Gastroesophageal sphincter (tissue), 4 donors: ENCODE measurements at regions not wholly inside any gene's neighbourhood (a gene's known extent, or its start where the extent isn't known, plus 50 kb on each side); places are given as distances from the start of the nearest gene placed in this dataset.

Source experiments
- ATAC-seq: fragments of 150-250 bp; one replicate; pipeline ENCODE4 v1.9.1; 2016; ENCODE audit warnings: mild to moderate bottlenecking, moderate library complexity
- H3K27ac ChIP-seq, 4 donors: fragments of 200-600 bp; sonication (generic) in 3 of 4; 1 replicate in 3 of 4; 2 replicates in 1 of 4; pipeline ENCODE4 v1.5.1; 2016 to 2019
- H3K27me3 ChIP-seq: fragments of 200-600 bp; sonication (generic); one replicate; pipeline ENCODE4 v1.5.1; 2019
- H3K36me3 ChIP-seq, 2 donors: fragments of 200-600 bp; sonication (generic); one replicate each; pipeline ENCODE4 v1.5.1; 2019; ENCODE audit warnings: control low read depth in 1 of 2
- H3K4me1 ChIP-seq, 3 donors: fragments of 200-600 bp; sonication (generic); 1 replicate in 2 of 3; 2 replicates in 1 of 3; pipeline ENCODE4 v1.5.1; 2016 to 2019; ENCODE audit warnings: control low read depth in 2 of 3
- H3K4me3 ChIP-seq, 2 donors: fragments of 200-600 bp; sonication (generic); one replicate each; pipeline ENCODE4 v1.5.1; 2019; ENCODE audit warnings: mild to moderate bottlenecking in 1 of 2, moderate library complexity in 1 of 2
- H3K9me3 ChIP-seq, 3 donors: fragments of 200-600 bp; sonication (generic); one replicate each; pipeline ENCODE4 v1.5.1; 2017 to 2019; ENCODE audit warnings: control low read depth in 2 of 3
- EP300 ChIP-seq: sonication (generic); formaldehyde crosslinking; IDR thresholded peaks from one replicate; pipeline ENCODE4 v1.6.1; 2017; ENCODE audit warnings: antibody characterized with exemption, mild to moderate bottlenecking
- POLR2A ChIP-seq, 2 donors: fragments of 450-650 bp; IDR thresholded peaks; one replicate each; pipeline ENCODE4 v1.6.1; 2017; ENCODE audit warnings: antibody characterized with exemption in 2 of 2, mild to moderate bottlenecking in 2 of 2, moderate library complexity in 1 of 2
- POLR2AphosphoS5 ChIP-seq: sonication (generic); formaldehyde crosslinking; IDR thresholded peaks from one replicate; pipeline ENCODE4 v1.6.1; 2017; ENCODE audit warnings: antibody characterized with exemption
- WGBS, 2 donors: methylation state at CpG; one replicate each; pipeline ENCODE4 v1.1.5; 2018; ENCODE audit warnings: low coverage in 1 of 2; 5-methylcytosine and 5-hydroxymethylcytosine counted together
- TF ChIP-seq, protein P1 (sequence below), 4 experiments: fragments of 200-600 bp in 2 of 4; fragments of 450-650 bp in 2 of 4; sonication (generic) in 1 of 4; IDR thresholded peaks; one replicate each; pipeline ENCODE4 v1.5.1; 2017 to 2019; ENCODE audit warnings: antibody characterized with exemption in 4 of 4, mild to moderate bottlenecking in 2 of 4, moderate library complexity in 2 of 4

DNA sequence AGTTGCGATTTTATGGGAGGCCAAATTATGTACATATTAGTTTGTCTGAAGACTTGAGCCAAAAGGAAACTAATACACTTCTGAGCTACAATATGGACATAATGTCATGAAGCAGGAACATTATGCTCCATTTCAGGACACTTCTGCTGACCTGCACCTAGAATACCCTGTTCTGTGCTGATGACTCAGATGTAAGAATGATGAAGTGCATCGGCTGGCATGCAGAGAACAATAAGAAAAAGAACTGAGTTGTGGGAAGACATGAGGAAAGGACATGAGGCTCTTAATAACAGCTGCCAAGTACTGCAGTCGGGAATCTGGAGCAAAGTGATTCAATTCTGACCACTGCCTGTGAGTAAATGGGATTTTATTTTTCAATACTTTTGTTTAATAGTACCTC lies 192.9 kb upstream of the VSTM2A start:
- H3K36me3 ChIP-seq = no peaks in the 10 kb centered on the region
- H3K4me3 ChIP-seq = no peak overlapping the region
- WGBS, 2 donors = 39 to 56% methylated on average over 3 of the region's 3 CpGs
- H3K27me3 ChIP-seq = no peaks in the 10 kb centered on the region
- no peak overlapping the region for H3K27ac ChIP-seq
- no peak for TF ChIP-seq POLR2A (IDR thresholded peaks at IDR 0.05)
- no peak for TF ChIP-seq POLR2AphosphoS5
- TF ChIP-seq EP300 = no peak
- TF ChIP-seq, protein P1, sequence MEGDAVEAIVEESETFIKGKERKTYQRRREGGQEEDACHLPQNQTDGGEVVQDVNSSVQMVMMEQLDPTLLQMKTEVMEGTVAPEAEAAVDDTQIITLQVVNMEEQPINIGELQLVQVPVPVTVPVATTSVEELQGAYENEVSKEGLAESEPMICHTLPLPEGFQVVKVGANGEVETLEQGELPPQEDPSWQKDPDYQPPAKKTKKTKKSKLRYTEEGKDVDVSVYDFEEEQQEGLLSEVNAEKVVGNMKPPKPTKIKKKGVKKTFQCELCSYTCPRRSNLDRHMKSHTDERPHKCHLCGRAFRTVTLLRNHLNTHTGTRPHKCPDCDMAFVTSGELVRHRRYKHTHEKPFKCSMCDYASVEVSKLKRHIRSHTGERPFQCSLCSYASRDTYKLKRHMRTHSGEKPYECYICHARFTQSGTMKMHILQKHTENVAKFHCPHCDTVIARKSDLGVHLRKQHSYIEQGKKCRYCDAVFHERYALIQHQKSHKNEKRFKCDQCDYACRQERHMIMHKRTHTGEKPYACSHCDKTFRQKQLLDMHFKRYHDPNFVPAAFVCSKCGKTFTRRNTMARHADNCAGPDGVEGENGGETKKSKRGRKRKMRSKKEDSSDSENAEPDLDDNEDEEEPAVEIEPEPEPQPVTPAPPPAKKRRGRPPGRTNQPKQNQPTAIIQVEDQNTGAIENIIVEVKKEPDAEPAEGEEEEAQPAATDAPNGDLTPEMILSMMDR (IDR thresholded peaks at IDR 0.05) = no peak
- no peaks in the 10 kb centered on the region for H3K9me3 ChIP-seq
- no peaks in the 10 kb centered on the region for H3K4me1 ChIP-seq
- ATAC-seq = no peak

DNA sequence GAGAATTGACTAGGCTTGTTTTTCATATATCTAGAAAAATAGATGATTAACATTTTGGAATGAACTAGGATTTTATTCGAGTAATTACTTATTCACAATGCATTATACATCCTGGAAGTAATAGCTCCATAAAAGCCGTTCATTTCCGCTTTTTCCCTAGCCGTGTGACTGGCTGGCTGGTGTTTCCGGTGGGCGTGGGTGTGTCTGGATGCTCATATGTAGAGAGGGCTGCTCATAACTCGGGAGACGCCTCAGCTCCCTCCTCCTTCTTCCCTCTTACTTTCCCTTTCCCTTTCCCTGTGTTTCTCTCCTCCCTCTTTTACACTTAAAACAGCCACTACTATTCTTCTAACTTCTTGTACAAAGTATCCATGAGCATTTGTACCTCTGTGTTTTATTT lies 187.7 kb upstream of the VSTM2A start:
- ATAC-seq = no peak
- no peaks in the 10 kb centered on the region for H3K9me3 ChIP-seq
- H3K27ac ChIP-seq = no peak overlapping the region
- no peaks in the 10 kb centered on the region for H3K27me3 ChIP-seq
- no peak overlapping the region for H3K4me3 ChIP-seq
- WGBS, 2 donors = 51 to 66% methylated on average over 2 to 8 of the region's 8 CpGs
- TF ChIP-seq EP300 = no peak
- TF ChIP-seq, protein P1 (IDR thresholded peaks at IDR 0.05) = no peak
- TF ChIP-seq POLR2AphosphoS5 = no peak
- no peak for TF ChIP-seq POLR2A (IDR thresholded peaks at IDR 0.05)
- H3K36me3 ChIP-seq = no peaks in the 10 kb centered on the region
- no peaks in the 10 kb centered on the region for H3K4me1 ChIP-seq

DNA sequence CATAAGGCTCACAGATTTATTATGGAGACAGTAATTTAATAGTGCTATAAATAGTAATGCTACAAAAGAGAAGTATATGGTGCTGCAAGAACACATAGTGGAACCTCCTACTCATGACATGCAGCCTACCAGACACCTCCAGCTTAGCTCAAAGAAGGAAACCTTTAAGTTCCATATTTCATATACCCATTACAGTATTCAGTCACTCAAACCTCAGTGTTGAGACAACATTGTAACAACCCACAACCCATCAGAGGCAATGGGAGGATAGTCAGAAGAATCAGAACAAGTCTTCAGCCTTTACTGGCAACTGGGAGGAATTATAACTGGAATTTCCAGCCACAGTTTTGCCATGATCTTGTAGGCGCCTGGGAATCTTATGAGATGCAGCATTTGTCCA lies 186.3 kb upstream of the VSTM2A start:
- H3K27ac ChIP-seq = no peak overlapping the region
- no peak for ATAC-seq
- no peaks in the 10 kb centered on the region for H3K4me1 ChIP-seq
- no peaks in the 10 kb centered on the region for H3K27me3 ChIP-seq
- H3K36me3 ChIP-seq = no peaks in the 10 kb centered on the region
- TF ChIP-seq, protein P1 (IDR thresholded peaks at IDR 0.05) = no peak
- TF ChIP-seq POLR2A (IDR thresholded peaks at IDR 0.05) = no peak
- no peak overlapping the region for H3K4me3 ChIP-seq
- H3K9me3 ChIP-seq = no peaks in the 10 kb centered on the region
- WGBS, 2 donors = 80% methylated on average over 1 of the region's 1 CpG; no CpG with 5 or more reads in 1 of the 2 donors

DNA sequence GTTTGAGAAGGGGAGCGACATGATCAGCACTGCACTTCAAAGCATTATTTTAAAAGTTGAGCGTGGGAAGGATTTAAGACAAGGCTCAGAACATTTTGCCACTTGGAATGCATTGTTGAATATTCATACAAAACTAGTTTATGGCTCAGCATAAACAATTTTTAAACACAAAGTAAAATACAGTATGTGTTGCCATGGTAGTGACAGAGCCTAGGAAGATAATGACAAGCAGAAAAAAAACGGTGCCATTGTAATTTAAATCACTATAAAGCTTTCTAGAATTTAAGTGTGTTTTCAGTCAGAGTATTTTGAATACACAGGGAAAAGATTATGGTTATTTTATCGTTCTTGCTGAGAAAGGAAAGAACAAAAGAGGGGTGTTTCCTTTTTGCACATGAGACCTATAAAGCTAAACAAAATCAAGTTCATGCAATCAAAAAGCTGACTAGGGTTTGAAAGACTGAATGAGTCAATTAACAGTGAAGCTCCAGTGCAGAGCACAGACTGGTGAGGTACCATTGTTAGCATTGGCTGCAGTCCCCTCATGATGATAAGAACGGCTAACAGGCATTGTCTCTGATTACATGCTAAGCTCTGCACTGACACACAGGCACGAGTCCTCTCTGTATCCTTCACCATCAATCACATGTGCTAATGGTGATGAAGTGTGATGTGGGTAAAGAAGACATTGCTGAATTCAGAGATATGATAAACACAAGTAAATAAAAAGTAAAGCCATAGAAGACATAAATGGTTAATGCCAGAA lies 181.9 kb upstream of the VSTM2A start:
- Histone ChIP-seq H3K4me3 (no peak overlapping the region), H3K9me3 (no peaks in the 10 kb centered on the region), H3K4me1 (no peaks in the 10 kb centered on the region), H3K36me3 (no peaks in the 10 kb centered on the region), H3K27me3 (no peaks in the 10 kb centered on the region), H3K27ac (no peak overlapping the region)
- 24 to 48% methylated on average over 6 of the region's 6 CpGs for WGBS, 2 donors
- no peak for ATAC-seq
- no peak for TF ChIP-seq EP300
- no peak for TF ChIP-seq POLR2A (IDR thresholded peaks at IDR 0.05)
- no peak for TF ChIP-seq POLR2AphosphoS5
- TF ChIP-seq, protein P1 (IDR thresholded peaks at IDR 0.05) = no peak

DNA sequence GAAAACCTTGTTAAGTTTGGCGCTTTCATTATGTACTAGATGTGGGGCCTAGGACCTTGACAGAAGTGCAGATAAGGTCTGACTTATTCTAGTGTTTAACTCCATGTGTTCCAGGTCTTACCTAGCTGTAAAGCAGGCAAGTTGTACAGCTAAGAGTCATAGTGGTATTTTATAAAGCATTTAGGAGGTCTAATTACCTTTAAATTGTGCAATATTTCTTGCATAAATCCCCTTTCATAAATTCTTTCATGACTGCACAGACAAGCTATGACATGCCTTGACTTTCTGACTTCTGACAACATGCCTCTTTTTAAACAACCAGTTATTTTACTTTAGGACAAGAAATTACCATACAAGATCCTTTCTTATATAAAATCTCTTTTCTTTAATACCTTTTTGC lies 151.6 kb upstream of the VSTM2A start:
- Histone ChIP-seq H3K36me3 (no peaks in the 10 kb centered on the region), H3K4me3 (no peak overlapping the region), H3K27ac (no peak overlapping the region), H3K4me1 (no peaks in the 10 kb centered on the region), H3K9me3 (no peaks in the 10 kb centered on the region), H3K27me3 (no peaks in the 10 kb centered on the region)
- TF ChIP-seq POLR2A (IDR thresholded peaks at IDR 0.05) = no peak
- TF ChIP-seq, protein P1 (IDR thresholded peaks at IDR 0.05) = no peak
- no peak for TF ChIP-seq POLR2AphosphoS5
- TF ChIP-seq EP300 = no peak
- no peak for ATAC-seq
- 100% methylated on average over 1 of the region's 1 CpG; no CpG with 5 or more reads in 1 of the 2 donors for WGBS, 2 donors
